Trophoblast cell (in vitro differentiated cells and primary cell): ENCODE measurements at regions not wholly inside any gene's neighbourhood (a gene's known extent, or its start where the extent isn't known, plus 50 kb on each side); places are given as distances from the start of the nearest gene placed in this dataset.
"Not testable (repeated sequence)": the region's sequence is repeated elsewhere in the genome, so short reads cannot be mapped to it uniquely, and the experiment has no call there.

ENCODE experiments used
- DNase-seq, 2 donors: peaks; one replicate each; pipeline ENCODE4 v3.0.0-alpha.2; 2016
- H2AFZ ChIP-seq: 2 replicates; pipeline ENCODE4 v1.6.1; 2013; ENCODE audit warnings: low read length, moderate library complexity, mild to moderate bottlenecking; ENCODE audit not compliant: insufficient read depth, poor library complexity
- H2AK5ac ChIP-seq: 2 replicates; pipeline ENCODE4 v1.6.1; 2013; ENCODE audit warnings: mild to moderate bottlenecking, low read length
- H2BK120ac ChIP-seq: 2 replicates; pipeline ENCODE4 v1.6.1; 2013; ENCODE audit warnings: low read length, mild to moderate bottlenecking, moderate library complexity; ENCODE audit not compliant: insufficient read depth, poor library complexity
- H2BK12ac ChIP-seq: 2 replicates; pipeline ENCODE4 v1.6.1; 2013; ENCODE audit warnings: mild to moderate bottlenecking, low read length, moderate library complexity
- H2BK5ac ChIP-seq: 2 replicates; pipeline ENCODE4 v1.6.1; 2013; ENCODE audit warnings: low read length, low read depth, moderate library complexity, mild to moderate bottlenecking; ENCODE audit not compliant: poor library complexity
- H3K14ac ChIP-seq: 2 replicates; pipeline ENCODE4 v1.6.1; 2013; ENCODE audit warnings: mild to moderate bottlenecking, low read length
- H3K18ac ChIP-seq: 2 replicates; pipeline ENCODE4 v1.6.1; 2013; ENCODE audit warnings: mild to moderate bottlenecking, low read length
- H3K23ac ChIP-seq: 2 replicates; pipeline ENCODE4 v1.6.1; 2013; ENCODE audit warnings: low read length
- H3K27ac ChIP-seq: 2 replicates; pipeline ENCODE4 v1.5.1; 2013; ENCODE audit warnings: low read depth, mild to moderate bottlenecking, inconsistent platforms, low read length, moderate library complexity
- H3K27me3 ChIP-seq: 2 replicates; pipeline ENCODE4 v1.6.1; 2013; ENCODE audit warnings: inconsistent platforms, mild to moderate bottlenecking, low read length, moderate library complexity; ENCODE audit not compliant: insufficient read depth
- H3K36me3 ChIP-seq, 2 experiments: 1 replicate in 1 of 2; 2 replicates in 1 of 2; pipeline ENCODE4 v1.6.1; 2013; ENCODE audit warnings: low read length in 2 of 2, mild to moderate bottlenecking in 2 of 2, moderate library complexity in 1 of 2; ENCODE audit not compliant: insufficient read depth in 2 of 2, control insufficient read depth in 1 of 2
- H3K4ac ChIP-seq: 2 replicates; pipeline ENCODE4 v1.6.1; 2013; ENCODE audit warnings: low read depth, mild to moderate bottlenecking, low read length, moderate library complexity
- H3K4me1 ChIP-seq, 2 experiments: 1 replicate in 1 of 2; 2 replicates in 1 of 2; pipeline ENCODE4 v1.6.1; 2013; ENCODE audit warnings: low read length in 2 of 2, mild to moderate bottlenecking in 2 of 2, moderate library complexity in 1 of 2; ENCODE audit not compliant: insufficient read depth in 2 of 2, control insufficient read depth in 1 of 2
- H3K4me2 ChIP-seq: 2 replicates; pipeline ENCODE4 v1.6.1; 2013; ENCODE audit warnings: inconsistent platforms, mild to moderate bottlenecking, low read length, moderate library complexity
- H3K4me3 ChIP-seq: 2 replicates; pipeline ENCODE4 v1.5.1; 2013; ENCODE audit warnings: mild to moderate bottlenecking, low read depth, low read length, inconsistent platforms
- H3K79me1 ChIP-seq: one replicate; pipeline ENCODE4 v1.6.1; 2013; ENCODE audit warnings: low read length
- H3K79me2 ChIP-seq: 2 replicates; pipeline ENCODE4 v1.6.1; 2013; ENCODE audit warnings: low read length, mild to moderate bottlenecking; ENCODE audit not compliant: control insufficient read depth, insufficient read depth, poor library complexity
- H3K9ac ChIP-seq: 2 replicates; pipeline ENCODE4 v1.6.1; 2013; ENCODE audit warnings: mild to moderate bottlenecking, low read length
- H3K9me3 ChIP-seq: 2 replicates; pipeline ENCODE4 v1.6.1; 2013; ENCODE audit warnings: low read depth, mild to moderate bottlenecking, control low read depth, inconsistent platforms, low read length; ENCODE audit not compliant: insufficient read depth
- H4K12ac ChIP-seq: 2 replicates; pipeline ENCODE4 v1.6.1; 2013; ENCODE audit warnings: low read depth, mild to moderate bottlenecking, low read length, moderate library complexity
- H4K8ac ChIP-seq: 2 replicates; pipeline ENCODE4 v1.6.1; 2013; ENCODE audit warnings: low read depth, mild to moderate bottlenecking, low read length, moderate library complexity
- H4K91ac ChIP-seq: one replicate; pipeline ENCODE4 v1.6.1; 2013; ENCODE audit warnings: low read depth, mild to moderate bottlenecking, low read length, moderate library complexity
- WGBS: extraction: QIAGEN DNeasy Blood & Tissue Kit; methylation state at CpG from one replicate; pipeline ENCODE4 v1.1.7; 2013; ENCODE audit warnings: missing lambda C conversion rate; ENCODE audit not compliant: insufficient read length, insufficient coverage; ENCODE audit errors: extremely low coverage; 5-methylcytosine and 5-hydroxymethylcytosine counted together

- H3K4ac ChIP-seq, H3K9ac ChIP-seq, H2BK5ac ChIP-seq, H3K79me2 ChIP-seq, H2BK12ac ChIP-seq, H3K36me3 ChIP-seq, H2BK120ac ChIP-seq, H3K79me1 ChIP-seq, H4K8ac ChIP-seq, H2AK5ac ChIP-seq, H3K23ac ChIP-seq, H3K4me2 ChIP-seq, H3K14ac ChIP-seq, H3K27ac ChIP-seq, H3K4me1 ChIP-seq, H3K27me3 ChIP-seq, H3K9me3 ChIP-seq, H3K4me3 ChIP-seq, H2AFZ ChIP-seq, H4K91ac ChIP-seq, H3K18ac ChIP-seq, H4K12ac ChIP-seq: not testable (repeated sequence)
- no CpG with 5 or more reads among the region's 52 CpGs for WGBS
- peak; percentile 2 to 30 for DNase-seq
Measured at GRCh38 chr6:122280105-122281021, 119.1 kb upstream of the HSF2 start.

GRCh38 chr6:122283884-122284283 is 115.6 kb upstream of the HSF2 start:
- Histone ChIP-seq H3K36me3 (no peaks in the 10 kb centered on the region), H3K18ac (no peak overlapping the region), H3K4me1 (no peaks in the 10 kb centered on the region), H3K9ac (no peak overlapping the region), H3K4me3 (no peak overlapping the region), H3K27ac (no peak overlapping the region), H4K12ac (no peak overlapping the region), H3K4me2 (no peak overlapping the region), H4K8ac (no peak overlapping the region), H3K4ac (no peak overlapping the region), H2AFZ (no peak overlapping the region), H3K27me3 (no peaks in the 10 kb centered on the region), H4K91ac (no peak overlapping the region), H3K9me3 (no peaks in the 10 kb centered on the region), H2BK12ac (no peak overlapping the region), H2AK5ac (no peak overlapping the region), H3K23ac (no peak overlapping the region), H3K14ac (no peak overlapping the region), H3K79me1 (no peaks in the 10 kb centered on the region), H2BK120ac (no peak overlapping the region), H3K79me2 (no peaks in the 10 kb centered on the region), H2BK5ac (no peak overlapping the region)
- no peak for DNase-seq
- no CpG with 5 or more reads among the region's 4 CpGs for WGBS

GRCh38 chr6:122284848-122285247 is 114.6 kb upstream of the HSF2 start:
- H3K9ac ChIP-seq = no peak overlapping the region
- no peak overlapping the region for H4K12ac ChIP-seq
- H3K79me1 ChIP-seq = no peaks in the 10 kb centered on the region
- no peak overlapping the region for H2BK120ac ChIP-seq
- H3K14ac ChIP-seq = no peak overlapping the region
- H3K4me1 ChIP-seq = no peaks in the 10 kb centered on the region
- H3K27ac ChIP-seq = no peak overlapping the region
- no peak overlapping the region for H3K4me2 ChIP-seq
- no CpG with 5 or more reads among the region's 1 CpG for WGBS
- no peaks in the 10 kb centered on the region for H3K79me2 ChIP-seq
- H3K23ac ChIP-seq = no peak overlapping the region
- H3K4me3 ChIP-seq = no peak overlapping the region
- no peak overlapping the region for H2AK5ac ChIP-seq
- no peaks in the 10 kb centered on the region for H3K9me3 ChIP-seq
- H2BK5ac ChIP-seq = no peak overlapping the region
- no peak overlapping the region for H2AFZ ChIP-seq
- no peaks in the 10 kb centered on the region for H3K36me3 ChIP-seq
- H3K4ac ChIP-seq = no peak overlapping the region
- H4K91ac ChIP-seq = no peak overlapping the region
- no peak overlapping the region for H2BK12ac ChIP-seq
- no peak overlapping the region for H4K8ac ChIP-seq
- H3K27me3 ChIP-seq = no peaks in the 10 kb centered on the region
- no peak for DNase-seq
- H3K18ac ChIP-seq = no peak overlapping the region

- no peak overlapping the region for H2AK5ac ChIP-seq
- WGBS = no CpG with 5 or more reads among the region's 4 CpGs
- H2BK12ac ChIP-seq = no peak overlapping the region
Measured at GRCh38 chr6:122285292-122285913, 114.0 kb upstream of the HSF2 start.

More at GRCh38 chr6:122285292-122285913, 114.0 kb upstream of the HSF2 start:
- Histone ChIP-seq H4K8ac (no peak overlapping the region), H3K79me2 (no peaks in the 10 kb centered on the region), H3K36me3 (no peaks in the 10 kb centered on the region), H2BK120ac (no peak overlapping the region), H4K91ac (no peak overlapping the region), H3K18ac (no peak overlapping the region), H3K4me2 (no peak overlapping the region), H2BK5ac (no peak overlapping the region), H3K27ac (no peak overlapping the region), H2AFZ (no peak overlapping the region), H3K4me3 (no peak overlapping the region), H3K4ac (no peak overlapping the region), H3K14ac (no peak overlapping the region), H3K4me1 (no peaks in the 10 kb centered on the region), H3K23ac (no peak overlapping the region), H3K27me3 (no peaks in the 10 kb centered on the region), H3K9ac (no peak overlapping the region), H4K12ac (no peak overlapping the region), H3K79me1 (no peaks in the 10 kb centered on the region), H3K9me3 (no peaks in the 10 kb centered on the region)
- DNase-seq = no peak
